Endothelial cell (in vitro differentiated cells): ENCODE measurements at regions not wholly inside any gene's neighbourhood (a gene's known extent, or its start where the extent isn't known, plus 50 kb on each side); places are given as distances from the start of the nearest gene placed in this dataset.

ENCODE experiments used
- DNase-seq: peaks from one replicate; pipeline ENCODE4 v3.0.0; 2021; ENCODE audit warnings: low spot score
- H3K27ac Mint-ChIP-seq: one replicate; pipeline ENCODE4 v1.8.0; 2021; ENCODE audit warnings: mixed read lengths, inconsistent platforms; ENCODE audit not compliant: unreplicated experiment
- H3K27me3 Mint-ChIP-seq: one replicate; pipeline ENCODE4 v1.8.0; 2021; ENCODE audit warnings: mild to moderate bottlenecking, moderate library complexity, mixed read lengths, inconsistent platforms; ENCODE audit not compliant: unreplicated experiment
- H3K36me3 Mint-ChIP-seq: one replicate; pipeline ENCODE4 v1.8.0; 2021; ENCODE audit warnings: mild to moderate bottlenecking, low read depth, mixed read lengths, inconsistent platforms; ENCODE audit not compliant: unreplicated experiment
- H3K4me1 Mint-ChIP-seq: one replicate; pipeline ENCODE4 v1.8.0; 2021; ENCODE audit warnings: mild to moderate bottlenecking, mixed read lengths, inconsistent platforms; ENCODE audit not compliant: unreplicated experiment
- H3K4me3 Mint-ChIP-seq: one replicate; pipeline ENCODE4 v1.8.0; 2021; ENCODE audit warnings: mild to moderate bottlenecking, mixed read lengths, inconsistent platforms; ENCODE audit not compliant: unreplicated experiment
- H3K9me3 Mint-ChIP-seq: one replicate; pipeline ENCODE4 v1.8.0; 2021; ENCODE audit warnings: mixed read lengths, inconsistent platforms; ENCODE audit not compliant: unreplicated experiment
- TF ChIP-seq, protein P1 (sequence below): fragments of 200-600 bp; sonication (generic); IDR thresholded peaks from one replicate; pipeline ENCODE4 v1.5.0; 2021; ENCODE audit warnings: antibody characterized with exemption; ENCODE audit not compliant: unreplicated experiment

DNA sequence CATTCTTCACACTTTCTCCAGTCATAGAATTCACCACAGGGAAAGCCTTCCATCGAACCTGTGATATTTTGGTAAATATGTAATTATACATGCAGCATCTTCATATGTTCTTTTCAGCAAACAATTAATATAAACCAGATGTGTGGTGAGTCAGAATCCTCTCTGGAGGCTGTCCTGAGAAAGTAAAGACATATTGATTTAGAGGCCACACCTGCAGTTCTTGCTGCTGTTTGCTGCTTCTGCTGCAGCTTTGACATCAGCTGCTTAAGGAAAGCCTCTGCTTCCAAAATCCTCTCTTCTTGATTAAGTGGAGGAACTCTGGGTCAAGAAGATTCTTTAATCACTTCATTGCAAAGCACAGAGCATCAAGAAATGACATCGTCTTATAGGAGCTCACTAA lies 568.8 kb upstream of the ZEB2 start:
- Mint-ChIP-seq H3K9me3 (no peaks in the 10 kb centered on the region), H3K4me3 (no peak overlapping the region), H3K27ac (no peak overlapping the region), H3K27me3 (no peaks in the 10 kb centered on the region), H3K4me1 (no peaks in the 10 kb centered on the region), H3K36me3 (no peaks in the 10 kb centered on the region)
- no peak for DNase-seq
- TF ChIP-seq, protein P1, sequence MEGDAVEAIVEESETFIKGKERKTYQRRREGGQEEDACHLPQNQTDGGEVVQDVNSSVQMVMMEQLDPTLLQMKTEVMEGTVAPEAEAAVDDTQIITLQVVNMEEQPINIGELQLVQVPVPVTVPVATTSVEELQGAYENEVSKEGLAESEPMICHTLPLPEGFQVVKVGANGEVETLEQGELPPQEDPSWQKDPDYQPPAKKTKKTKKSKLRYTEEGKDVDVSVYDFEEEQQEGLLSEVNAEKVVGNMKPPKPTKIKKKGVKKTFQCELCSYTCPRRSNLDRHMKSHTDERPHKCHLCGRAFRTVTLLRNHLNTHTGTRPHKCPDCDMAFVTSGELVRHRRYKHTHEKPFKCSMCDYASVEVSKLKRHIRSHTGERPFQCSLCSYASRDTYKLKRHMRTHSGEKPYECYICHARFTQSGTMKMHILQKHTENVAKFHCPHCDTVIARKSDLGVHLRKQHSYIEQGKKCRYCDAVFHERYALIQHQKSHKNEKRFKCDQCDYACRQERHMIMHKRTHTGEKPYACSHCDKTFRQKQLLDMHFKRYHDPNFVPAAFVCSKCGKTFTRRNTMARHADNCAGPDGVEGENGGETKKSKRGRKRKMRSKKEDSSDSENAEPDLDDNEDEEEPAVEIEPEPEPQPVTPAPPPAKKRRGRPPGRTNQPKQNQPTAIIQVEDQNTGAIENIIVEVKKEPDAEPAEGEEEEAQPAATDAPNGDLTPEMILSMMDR = no peak

DNA sequence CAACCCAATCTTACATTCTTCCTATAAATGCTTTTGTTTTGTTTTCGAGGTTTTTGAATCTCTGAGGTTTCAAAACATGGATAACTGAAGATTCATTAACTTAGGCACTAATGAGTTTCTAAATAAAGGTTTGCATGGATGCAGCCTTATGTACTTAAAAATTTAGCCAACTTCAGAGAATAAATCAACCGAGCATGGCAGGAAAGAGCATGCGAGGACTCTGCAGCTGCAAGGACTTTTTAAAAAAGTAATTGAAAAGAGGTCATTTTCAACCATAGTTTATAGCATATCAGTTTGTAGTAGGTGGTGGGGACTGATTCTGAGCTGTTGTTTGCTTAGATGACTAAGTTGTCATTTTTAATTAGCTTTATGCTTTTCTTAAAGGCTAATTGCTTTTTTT lies 567.0 kb upstream of the ZEB2 start:
- TF ChIP-seq, protein P1 = no peak

DNA sequence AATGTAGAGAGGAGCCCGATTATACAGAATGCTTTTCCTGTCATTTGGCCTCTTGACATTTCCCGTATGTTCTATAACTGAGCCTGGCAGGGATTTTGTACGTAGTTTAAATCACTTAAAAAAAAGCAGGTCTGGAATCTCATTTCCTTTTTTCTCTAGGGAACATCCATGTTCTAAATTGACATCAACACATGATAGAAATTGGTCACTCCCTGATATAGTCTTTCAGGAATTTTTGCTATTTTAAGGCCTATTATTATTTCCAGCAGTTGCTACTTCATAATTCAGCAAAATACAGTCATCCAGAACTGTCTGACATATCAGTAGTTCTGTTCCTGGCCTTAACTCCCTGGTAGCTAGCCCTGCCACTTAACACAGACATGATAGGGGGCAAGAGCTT lies 565.7 kb upstream of the ZEB2 start:
- H3K4me3 Mint-ChIP-seq = no peak overlapping the region
- no peak overlapping the region for H3K27ac Mint-ChIP-seq
- H3K27me3 Mint-ChIP-seq = no peaks in the 10 kb centered on the region
- TF ChIP-seq, protein P1 = no peak
- no peaks in the 10 kb centered on the region for H3K36me3 Mint-ChIP-seq
- H3K9me3 Mint-ChIP-seq = no peaks in the 10 kb centered on the region
- H3K4me1 Mint-ChIP-seq = no peaks in the 10 kb centered on the region
- DNase-seq = no peak

More for the DNA sequence above, 567.0 kb upstream of the ZEB2 start:
- DNase-seq = no peak
- Mint-ChIP-seq H3K27ac (no peak overlapping the region), H3K4me1 (no peaks in the 10 kb centered on the region), H3K27me3 (no peaks in the 10 kb centered on the region), H3K9me3 (no peaks in the 10 kb centered on the region), H3K4me3 (no peak overlapping the region), H3K36me3 (no peaks in the 10 kb centered on the region)

DNA sequence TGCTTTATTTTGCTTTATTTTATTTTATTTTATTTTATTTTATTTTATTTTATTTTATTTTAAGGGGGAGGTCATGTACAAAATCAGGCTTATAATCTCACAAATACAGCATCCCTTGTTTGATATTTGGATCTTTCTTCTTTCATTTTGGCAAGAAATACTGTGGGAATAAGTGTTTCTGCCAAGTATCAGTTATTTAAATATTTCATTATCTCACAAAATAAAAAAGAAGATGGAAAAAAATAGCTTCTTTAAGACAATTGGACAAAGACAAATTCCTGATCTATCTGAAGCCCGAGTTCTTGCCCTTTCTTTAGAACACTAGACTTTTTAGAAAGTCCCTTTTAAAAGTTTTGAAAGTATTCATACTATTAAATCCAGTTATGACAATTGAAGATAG lies 560.5 kb upstream of the ZEB2 start:
- Mint-ChIP-seq H3K4me3 (no peak overlapping the region), H3K27ac (no peak overlapping the region), H3K4me1 (no peaks in the 10 kb centered on the region), H3K9me3 (no peaks in the 10 kb centered on the region), H3K36me3 (no peaks in the 10 kb centered on the region), H3K27me3 (no peaks in the 10 kb centered on the region)
- no peak for DNase-seq
- TF ChIP-seq, protein P1 = no peak

DNA sequence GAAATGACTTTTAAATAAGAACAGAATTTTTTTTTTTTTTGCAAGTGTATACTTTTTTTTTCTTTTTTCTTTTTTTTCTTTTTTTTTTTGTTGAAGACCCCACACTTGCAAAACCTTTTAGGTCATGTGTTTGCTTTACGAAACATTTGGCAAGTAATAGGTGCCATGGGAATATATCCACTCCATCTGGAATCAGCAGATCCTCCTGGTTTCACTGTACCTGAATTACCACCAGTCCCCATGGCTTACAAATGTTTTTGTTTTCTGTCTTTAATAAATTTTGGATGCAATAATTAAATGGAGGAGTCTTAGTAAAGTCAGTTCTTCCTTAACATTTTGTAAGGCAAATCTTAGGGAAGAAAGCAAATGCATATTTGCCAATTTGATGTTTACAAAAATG lies 559.7 kb upstream of the ZEB2 start:
- Mint-ChIP-seq H3K4me3 (no peak overlapping the region), H3K9me3 (no peaks in the 10 kb centered on the region), H3K27me3 (no peaks in the 10 kb centered on the region), H3K4me1 (no peaks in the 10 kb centered on the region), H3K36me3 (no peaks in the 10 kb centered on the region), H3K27ac (no peak overlapping the region)
- TF ChIP-seq, protein P1 = no peak
- DNase-seq = no peak
